Glomerular visceral epithelial cell (primary cell): ENCODE measurements at regions not wholly inside any gene's neighbourhood (a gene's known extent, or its start where the extent isn't known, plus 50 kb on each side); places are given as distances from the start of the nearest gene placed in this dataset.
A peak's percentile ranks its signal among the peaks of the same experiment; 100 is the strongest.
"Not testable (repeated sequence)": the region's sequence is repeated elsewhere in the genome, so short reads cannot be mapped to it uniquely, and the experiment has no call there.

ENCODE experiments used
- DNase-seq: peaks from one replicate; pipeline ENCODE4 v3.0.0-alpha.2; 2016; ENCODE audit errors: extremely low spot score

DNA sequence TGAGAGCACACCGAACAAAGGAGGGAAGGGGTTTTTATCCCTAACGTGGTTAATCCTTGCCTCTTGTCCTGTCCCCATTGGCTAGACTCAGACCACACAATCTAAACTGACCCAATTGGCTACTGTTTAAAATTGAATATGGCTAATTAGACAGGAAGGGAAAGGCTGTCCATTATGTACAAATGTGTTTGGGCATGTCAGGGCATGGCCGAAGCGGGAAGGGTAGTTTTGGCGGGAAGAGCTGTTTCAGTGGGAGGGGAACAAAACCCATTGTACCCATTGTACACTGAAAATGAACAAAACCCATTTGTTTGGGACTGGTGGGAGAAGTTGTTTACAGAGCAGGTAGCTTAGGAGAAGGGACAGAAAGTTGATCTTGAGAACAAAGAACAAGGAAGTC, 330.9 kb upstream of the POU1F1 start:
- DNase-seq = no peak

DNA sequence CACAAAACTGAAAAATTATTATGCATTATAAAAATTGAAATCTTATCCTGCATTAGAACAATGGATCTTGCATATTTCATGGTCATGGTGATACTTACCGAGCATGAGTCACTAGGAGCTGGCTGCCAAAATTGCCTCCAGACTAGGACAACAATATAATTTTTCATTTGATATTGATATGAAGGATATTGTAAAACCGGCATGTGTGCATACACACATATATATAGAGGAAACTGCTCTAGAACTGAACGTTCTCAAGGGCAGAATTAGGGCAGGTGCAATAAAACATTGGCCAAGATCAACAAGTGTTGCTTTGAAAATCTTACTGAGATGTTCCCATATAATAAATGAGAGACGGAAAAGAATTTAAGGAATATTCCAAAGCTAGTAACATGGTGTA, 319.4 kb upstream of the POU1F1 start:
- no peak for DNase-seq

DNA sequence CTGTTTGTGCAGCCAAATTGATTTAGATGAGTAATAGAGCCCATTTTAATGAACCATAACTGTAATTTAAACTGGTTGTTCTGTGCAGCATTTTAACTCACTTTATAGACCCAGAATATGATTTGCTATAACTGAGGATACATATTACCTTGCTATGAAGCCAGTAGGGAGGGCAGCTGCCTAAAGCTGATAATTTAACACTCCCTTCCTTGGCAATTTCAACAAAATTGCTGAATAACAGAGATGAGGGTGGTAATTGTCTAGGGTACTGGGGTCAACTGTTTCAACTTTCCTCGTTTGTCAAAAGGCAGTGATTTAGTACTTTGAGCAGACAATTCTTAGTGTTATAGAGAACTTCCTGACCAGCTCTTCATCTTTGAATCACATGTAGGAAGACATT, 304.9 kb upstream of the POU1F1 start:
- no peak for DNase-seq

DNA sequence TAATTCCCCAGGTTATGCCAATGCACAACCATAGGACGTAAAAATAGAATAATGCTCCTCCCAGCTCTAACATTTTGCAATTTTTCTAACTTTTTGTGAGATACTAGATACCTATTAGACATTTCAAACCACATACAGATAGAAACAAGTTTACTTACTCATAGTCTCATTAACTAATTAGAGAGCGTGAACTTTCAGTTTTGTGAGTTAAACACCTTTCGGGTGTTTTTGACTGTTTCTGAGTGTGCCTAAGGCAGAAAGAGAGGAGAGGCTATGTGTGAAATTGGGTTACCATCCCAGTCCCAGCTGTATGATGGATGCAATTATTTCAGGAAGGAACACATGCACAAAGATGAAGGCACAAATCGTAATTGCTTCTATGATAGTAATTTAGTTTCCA, 300.4 kb upstream of the POU1F1 start:
- DNase-seq = no peak

DNA sequence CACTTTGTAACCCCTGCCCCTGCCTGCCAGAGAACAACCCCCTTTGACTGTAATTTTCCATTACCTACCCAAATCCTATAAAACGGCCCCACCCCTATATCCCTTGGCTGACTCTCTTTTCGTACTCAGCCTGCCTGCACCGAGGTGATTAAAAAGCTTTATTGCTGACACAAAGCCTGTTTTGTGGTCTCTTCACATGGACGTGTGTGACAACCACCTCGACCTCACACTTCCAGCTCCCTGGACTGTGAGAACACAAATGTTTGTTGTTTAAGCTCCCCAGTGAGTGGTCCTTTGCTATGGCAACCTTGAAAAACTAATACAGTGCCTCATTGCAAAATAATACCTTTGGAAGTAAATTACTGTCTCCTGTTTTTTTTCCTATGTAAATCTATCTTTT, 299.2 kb upstream of the POU1F1 start:
- DNase-seq = no peak

DNA sequence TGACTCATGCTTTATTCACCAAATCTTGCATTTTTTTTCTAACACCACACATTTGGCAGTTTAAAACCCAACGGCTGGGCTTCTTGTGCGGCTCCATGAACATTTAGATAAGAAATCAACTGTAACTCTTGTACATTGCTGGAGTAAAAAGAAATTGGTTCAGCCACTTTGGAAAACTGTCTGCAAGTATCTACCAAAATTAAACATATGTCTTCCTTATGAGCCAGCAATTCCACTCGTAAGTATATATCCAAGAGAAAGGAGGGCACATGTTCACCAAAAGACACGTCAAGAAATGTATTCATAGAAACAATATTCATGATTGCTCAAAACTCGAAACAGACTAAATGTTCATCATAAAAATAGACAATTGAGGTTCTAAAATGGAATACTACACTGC, 291.9 kb upstream of the POU1F1 start:
- DNase-seq = no peak

DNA sequence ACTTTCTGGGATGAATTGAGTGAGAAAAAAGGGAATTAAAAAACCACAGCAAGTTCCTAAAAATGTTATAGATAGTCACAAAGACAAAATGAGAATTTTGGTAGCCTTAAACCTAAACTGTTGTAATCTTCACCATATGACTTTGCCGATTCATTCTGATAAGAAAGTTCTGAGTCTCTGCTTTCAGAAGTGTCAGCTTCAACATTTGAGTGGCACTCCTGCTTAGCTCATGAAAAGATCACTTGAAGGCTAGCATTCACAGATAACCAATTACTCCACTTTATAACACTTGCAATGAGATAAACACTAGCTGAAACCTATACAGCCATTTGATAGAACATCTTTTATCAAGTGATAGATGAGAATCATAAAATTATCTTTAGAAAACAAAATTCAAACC, 288.1 kb upstream of the POU1F1 start:
- DNase-seq = no peak

DNA sequence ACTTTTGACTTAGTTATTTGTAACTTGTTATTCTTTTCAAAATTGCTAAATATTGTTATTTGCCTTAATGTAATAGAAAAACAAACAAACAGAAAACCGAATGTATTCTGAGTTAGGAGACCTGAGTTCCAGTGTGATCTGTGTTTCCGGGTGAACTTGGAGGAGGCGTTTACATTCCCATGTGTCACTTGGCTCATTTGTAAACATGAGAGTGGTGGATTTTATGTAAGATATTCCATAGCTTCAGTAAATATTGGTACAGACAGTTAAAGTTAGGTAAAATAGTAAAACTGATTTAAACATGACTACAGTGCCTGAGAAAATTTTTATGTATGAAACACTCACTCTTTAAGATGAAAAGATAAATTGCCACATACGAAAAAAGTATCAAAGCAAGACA, 287.3 kb upstream of the POU1F1 start:
- no peak for DNase-seq

DNA sequence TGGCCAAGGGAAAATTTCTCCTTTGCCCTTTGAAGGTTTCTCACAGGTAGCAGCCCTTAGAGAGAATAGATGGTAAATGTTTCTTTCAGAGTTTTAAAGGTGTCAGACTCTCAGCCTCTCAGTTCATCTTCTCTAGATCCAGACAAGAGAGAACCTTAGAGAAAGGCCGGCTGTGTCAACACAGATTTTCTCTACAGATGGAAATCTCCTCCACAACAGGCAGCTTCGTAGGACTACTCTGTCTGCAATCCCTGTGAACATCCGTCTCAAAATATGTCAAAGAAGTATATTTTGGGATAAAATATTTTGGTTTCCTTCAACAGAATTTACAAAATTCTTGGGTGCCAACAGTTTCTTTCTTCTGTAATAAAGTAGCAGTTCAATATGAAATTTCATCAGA, 282.1 kb upstream of the POU1F1 start:
- no peak for DNase-seq

DNA sequence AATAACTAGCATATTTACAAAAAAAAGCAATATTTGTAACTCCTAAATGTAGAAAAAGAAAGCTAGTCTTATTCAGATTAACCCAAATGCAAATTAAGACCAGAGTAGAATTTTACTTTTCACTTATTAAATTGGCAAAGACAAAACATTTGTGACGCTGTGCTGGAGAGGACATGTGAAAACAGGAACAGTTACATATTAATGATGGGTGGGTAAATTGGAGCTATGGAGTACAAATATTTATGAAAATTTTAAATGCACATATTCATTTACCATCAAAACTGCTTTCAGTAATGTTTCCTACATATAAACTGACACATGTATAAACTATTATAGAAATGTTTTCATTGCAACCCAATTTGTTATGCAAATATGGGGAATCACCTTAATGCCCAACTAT, 278.9 kb upstream of the POU1F1 start:
- DNase-seq = no peak

DNA sequence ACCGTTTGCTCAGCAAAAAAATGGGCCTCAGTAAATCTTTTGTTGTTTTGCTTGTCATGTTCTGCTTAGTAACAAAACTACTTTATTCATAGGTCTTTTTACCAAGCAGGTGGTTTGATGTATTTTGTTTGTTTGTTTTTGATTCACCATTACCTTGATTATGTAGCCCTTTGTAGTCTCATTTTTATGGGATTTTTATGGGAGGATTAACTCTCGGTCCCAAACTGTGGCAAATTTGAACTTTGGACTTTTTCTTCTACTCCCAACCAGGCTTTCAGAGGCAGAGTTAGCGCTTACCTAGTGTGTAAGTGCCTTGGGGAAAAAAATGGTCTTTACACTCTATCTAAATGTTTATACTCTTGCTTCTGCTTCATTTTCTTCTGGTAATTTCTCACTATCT, 276.7 kb upstream of the POU1F1 start:
- DNase-seq = no peak

DNA sequence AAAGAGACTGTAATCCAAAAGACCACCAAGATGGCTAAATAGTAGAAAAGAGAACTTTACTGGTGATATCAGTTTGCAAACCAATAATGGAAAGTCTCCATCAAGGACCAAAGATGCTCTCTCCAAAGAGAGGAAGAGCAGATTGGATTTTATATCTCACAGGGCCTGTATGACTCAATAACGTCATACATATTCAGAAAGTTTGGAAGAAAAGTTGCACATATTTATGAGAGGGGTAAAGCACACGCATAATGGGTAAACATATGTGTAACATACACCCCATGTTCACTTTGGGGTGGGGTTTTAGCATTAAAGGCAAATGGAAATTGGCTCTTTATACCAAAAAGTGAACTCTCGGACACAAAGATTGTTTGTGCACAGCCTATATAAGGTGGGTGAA, 274.5 kb upstream of the POU1F1 start:
- no peak for DNase-seq

DNA sequence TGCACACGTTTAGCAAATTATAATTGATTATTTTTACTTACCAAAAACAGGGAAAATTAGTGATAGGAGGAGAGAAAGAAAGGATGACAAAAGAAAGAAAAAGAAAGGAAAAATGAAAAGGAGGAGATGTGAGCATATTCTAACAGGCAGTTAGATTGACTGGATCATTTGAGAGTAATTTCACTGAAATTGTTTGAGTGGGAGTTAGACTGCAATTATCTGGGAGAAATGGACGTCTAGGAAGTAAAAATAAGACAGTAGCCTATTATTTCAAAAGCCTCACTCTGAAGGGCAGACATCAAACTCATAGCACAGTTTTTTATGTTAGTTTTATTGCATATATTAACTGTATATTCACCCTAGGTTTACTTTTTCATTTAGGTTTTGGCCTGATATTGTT, 272.8 kb upstream of the POU1F1 start:
- DNase-seq = no peak

DNA sequence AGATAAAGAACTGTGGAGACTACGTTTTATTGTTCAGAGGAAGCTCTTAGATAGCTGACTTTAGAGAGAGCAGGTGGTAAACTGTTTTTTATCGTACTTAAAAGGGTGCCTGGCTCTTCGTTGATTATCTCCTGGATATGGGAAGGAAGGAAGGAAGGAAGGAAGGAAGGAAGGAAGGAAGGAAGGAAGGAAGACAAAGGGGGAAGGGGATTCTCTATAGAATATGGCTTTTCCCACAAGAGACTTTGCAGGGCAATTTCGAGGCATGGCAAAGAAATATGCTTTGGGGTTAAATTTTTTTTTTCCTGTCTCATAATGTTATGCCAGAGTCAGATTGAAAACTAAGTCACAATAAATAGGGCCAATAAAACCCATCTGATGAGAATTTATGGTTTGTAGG, 271.9 kb upstream of the POU1F1 start:
- DNase-seq = no peak

DNA sequence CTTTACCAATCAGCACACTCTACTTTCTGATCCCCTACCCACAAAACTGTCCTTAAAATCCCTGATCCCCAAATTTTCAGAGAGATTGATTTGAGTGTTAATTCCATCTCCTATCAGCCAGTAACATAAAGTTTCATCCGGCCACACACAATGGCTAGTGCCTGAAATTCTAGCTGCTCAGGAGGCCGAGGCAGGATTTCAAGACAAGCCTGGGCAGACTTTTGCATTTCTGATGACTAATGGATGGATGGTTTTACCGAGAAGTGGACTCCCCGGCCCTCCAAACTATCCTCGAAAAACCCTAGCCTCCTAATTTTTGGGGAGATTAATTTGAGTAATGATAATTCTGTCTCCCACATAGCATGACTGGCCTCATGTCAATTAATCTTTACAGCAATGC, 269.8 kb upstream of the POU1F1 start:
- no peak for DNase-seq

DNA sequence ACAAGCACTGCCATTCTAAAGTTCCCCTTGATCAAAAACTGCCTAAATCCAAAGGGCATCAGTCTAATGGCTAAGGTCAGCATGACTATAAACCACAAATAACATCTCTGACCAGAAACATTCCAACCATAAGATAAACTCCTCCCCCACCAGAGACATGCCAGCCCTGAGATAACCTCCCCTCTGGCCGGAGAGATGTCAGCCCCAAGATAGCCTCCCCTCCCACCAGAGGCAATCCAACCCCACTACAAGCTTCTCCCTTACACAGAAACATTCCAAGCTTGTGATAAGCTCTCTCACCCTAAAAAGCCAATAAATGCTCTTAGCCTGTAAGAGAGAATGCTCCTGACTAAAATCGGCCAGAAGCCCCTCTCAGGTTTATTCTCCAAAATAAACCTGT, 267.0 kb upstream of the POU1F1 start:
- DNase-seq = not testable (repeated sequence)

DNA sequence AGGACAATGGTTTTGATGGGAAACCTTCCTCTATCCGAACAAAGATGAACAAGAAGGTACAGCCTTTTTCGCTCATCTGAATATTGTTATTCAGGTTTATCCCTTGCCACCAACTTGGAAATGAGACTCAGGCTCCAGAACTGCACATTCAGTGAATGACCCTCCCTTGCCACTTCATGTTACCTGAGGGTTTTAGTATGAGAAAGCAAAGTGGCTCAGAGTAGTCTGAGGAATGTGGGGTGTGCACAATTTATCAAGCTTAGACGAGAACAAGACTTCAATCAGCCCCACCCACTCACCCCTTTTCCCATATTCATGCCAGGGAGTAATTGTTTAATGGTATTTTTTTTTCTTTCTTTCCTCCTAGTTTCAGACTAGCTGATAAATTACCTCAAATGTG, 265.3 kb upstream of the POU1F1 start:
- DNase-seq = no peak

DNA sequence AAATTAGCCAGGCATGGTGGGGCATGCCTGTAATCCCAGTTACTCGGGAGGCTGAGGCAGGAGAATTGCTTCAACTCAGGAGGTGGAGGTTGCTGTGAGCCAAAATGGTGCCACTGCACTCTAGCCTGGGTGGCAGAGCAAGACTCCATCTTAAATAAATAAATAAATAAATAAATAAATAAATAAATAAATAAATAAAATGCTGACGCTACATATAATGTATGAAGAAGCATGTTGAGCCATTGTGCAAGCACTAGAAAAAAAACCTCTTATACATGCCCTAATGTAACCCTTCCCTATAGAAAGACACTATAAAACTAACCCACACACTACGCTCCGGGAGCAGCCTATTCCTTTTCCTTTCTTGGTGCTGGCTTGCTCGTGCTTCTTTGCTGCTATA, 262.3 kb upstream of the POU1F1 start:
- not testable (repeated sequence) for DNase-seq

DNA sequence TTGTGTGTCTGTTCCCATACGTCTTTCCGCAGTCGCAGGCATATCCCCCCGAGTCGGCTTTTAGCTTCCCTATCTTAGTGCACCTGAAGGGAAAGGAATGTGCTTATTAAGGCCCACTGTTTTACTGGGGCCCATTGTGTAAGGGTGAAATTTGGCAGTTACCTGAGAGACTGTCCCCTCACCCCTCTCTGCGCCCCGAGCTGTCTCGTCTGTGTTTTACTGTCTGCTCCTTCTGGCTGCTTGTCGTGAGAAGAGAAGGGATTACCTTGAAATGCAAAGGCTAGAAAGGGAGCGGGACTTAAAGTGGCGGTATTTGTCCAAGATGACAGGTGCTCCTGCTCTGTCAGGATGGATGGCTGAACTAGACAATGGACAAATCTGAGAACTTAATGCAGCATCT, 233.0 kb upstream of the POU1F1 start:
- no peak for DNase-seq

DNA sequence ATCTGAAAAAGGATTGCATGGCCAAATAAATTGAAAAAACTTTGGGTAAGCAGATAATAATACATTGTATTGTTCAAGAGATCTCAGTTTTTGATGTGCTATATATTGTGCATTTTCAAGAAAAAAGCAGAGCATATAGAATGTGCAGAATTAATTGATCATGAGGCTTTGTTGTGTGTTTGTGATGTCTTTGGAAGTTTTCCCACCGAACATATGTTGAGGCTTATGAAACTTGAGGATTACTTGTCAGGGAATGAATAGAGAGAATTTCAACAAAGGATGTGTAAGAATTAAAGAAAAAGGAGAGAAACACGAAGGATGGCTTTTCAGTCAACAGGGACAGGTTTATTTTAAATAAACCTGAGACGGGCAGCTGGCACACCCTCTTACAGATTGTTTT, 232.5 kb upstream of the POU1F1 start:
- DNase-seq = no peak

DNA sequence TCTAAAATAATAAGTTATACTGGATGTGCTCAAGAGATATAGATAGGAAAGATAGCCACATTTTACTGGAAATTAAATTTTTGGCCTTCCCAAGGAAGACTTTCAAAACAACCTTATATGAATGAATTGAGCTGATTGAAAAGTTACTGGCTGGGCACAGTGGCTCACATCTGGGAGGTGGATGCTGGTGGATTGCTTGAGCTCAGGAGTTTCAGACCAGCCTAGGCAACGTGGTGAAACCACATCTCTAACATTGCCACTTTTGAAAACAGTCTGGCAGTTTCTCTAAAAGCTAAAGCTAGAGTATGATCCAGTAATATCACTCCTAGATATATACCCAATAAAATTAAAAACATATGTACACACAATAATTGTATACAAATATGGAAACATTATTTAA, 231.4 kb upstream of the POU1F1 start:
- no peak for DNase-seq

DNA sequence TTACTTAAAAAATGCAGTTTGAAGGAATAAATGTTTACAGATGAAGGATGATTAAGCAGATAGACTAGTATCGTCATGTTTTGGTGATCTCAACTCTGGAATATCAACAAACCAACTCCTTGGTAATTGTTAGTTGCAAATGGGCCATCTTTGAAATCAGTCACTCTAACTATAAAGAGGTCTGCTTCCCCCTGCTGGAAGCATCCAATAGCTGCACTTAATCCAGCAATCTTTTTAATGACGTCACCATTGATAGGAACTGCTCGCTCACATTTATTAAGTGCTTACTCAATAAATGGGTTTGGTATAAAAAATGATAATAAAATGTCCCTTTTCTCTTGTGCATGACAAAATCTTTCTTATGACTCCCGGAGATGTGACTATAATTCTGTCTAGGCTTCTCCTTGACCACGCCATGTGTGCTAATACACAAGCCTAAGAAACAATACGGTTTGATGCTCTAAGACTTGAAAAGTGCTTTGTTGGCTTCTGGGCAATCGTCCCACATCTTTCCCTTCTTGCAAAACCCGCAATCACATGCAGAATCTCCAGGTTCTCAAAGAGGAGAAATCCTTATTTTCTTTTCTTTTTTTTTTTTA, 227.6 kb upstream of the POU1F1 start:
- peak; percentile 59 for DNase-seq

DNA sequence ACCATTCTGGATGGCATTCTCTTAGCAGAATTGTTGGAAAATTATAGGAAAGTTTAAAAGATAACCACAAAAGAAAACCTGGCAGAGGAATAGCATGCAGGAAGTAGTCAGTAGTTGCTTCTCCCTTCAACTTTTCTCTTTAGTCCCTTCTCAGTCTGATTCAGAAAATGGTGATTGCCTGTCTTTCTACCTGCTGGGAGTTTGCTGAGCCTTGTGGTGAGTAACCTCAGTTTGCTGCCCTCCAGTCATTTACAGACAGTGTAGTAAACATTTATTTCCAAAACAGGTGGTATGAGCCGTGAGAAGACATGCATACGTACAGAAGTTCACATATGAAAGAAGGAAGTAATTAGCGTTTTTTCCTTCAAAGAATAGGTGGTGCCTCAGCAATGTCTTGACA, 224.7 kb upstream of the POU1F1 start:
- DNase-seq = no peak

DNA sequence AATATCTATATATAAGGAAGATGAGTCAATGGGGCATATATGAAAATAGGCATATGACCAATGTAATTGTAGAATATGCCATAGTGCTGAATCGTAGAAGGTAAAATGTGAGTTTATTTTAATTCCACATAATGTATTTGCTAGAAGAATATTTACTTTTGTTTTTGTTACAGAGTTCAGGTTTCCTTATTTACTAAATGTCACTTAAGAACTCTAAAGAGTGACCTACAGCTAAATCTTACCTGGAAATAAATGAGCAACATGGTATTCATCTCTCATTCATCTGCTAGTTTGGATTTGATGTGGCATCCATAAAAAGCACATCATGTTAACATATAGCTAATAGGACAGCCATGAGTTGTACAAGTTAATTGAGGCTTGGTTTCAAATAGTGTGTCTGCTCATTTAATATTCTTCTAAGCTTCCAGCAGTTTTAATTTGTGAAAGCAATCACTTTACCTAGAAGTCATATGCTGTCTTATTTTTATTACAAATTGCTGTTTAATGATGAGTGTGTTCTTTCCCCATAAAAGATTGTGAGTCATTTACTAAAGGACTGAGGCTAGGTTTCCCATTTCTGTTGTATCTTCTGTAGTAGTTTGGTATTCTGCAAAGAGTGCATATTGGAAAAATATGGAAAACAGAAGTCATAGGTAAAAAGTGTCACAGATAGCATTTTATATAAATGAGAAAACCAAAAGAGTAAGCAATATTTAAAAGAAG, 222.1 kb upstream of the POU1F1 start:
- no peak for DNase-seq
